GM12891 (cell line): ENCODE measurements at regions not wholly inside any gene's neighbourhood (a gene's known extent, or its start where the extent isn't known, plus 50 kb on each side); places are given as distances from the start of the nearest gene placed in this dataset.
"Not testable (repeated sequence)": the region's sequence is repeated elsewhere in the genome, so short reads cannot be mapped to it uniquely, and the experiment has no call there.

Source experiments
- PAX5 ChIP-seq: IDR thresholded peaks from 2 replicates; pipeline ENCODE4 v1.6.1; 2011; ENCODE audit warnings: low read length, moderate library complexity, mild to moderate bottlenecking; ENCODE audit not compliant: insufficient read depth, severe bottlenecking
- POLR2A ChIP-seq: IDR thresholded peaks from 2 replicates; pipeline ENCODE4 v1.6.1; 2011; ENCODE audit warnings: low read depth, low read length, control low read depth
- POLR2AphosphoS5 ChIP-seq: IDR thresholded peaks from 2 replicates; pipeline ENCODE4 v1.6.1; 2011; ENCODE audit warnings: low read depth, low read length, control low read depth
- POU2F2 ChIP-seq: IDR thresholded peaks from 2 replicates; pipeline ENCODE4 v1.6.1; 2011; ENCODE audit warnings: low read depth, mild to moderate bottlenecking, control low read depth, low read length, moderate library complexity
- SPI1 ChIP-seq: IDR thresholded peaks from 2 replicates; pipeline ENCODE4 v1.6.1; 2011; ENCODE audit warnings: low read depth, low read length, control low read depth
- TAF1 ChIP-seq: IDR thresholded peaks from 2 replicates; pipeline ENCODE4 v1.6.1; 2011; ENCODE audit warnings: low read depth, low read length, control low read depth

- TF ChIP-seq POLR2A, TAF1, PAX5, POLR2AphosphoS5, POU2F2, SPI1: not testable (repeated sequence)
These were observed 205.9 kb downstream of the FAM47A start for GRCh38 chrX:33926249-33926648.
